ENCODE measurements at regions not wholly inside any gene's neighbourhood (a gene's known extent, or its start where the extent isn't known, plus 50 kb on each side); places are given as distances from the start of the nearest gene placed in this dataset.
"Not testable (repeated sequence)": the region's sequence is repeated elsewhere in the genome, so short reads cannot be mapped to it uniquely, and the experiment has no call there.

DNA sequence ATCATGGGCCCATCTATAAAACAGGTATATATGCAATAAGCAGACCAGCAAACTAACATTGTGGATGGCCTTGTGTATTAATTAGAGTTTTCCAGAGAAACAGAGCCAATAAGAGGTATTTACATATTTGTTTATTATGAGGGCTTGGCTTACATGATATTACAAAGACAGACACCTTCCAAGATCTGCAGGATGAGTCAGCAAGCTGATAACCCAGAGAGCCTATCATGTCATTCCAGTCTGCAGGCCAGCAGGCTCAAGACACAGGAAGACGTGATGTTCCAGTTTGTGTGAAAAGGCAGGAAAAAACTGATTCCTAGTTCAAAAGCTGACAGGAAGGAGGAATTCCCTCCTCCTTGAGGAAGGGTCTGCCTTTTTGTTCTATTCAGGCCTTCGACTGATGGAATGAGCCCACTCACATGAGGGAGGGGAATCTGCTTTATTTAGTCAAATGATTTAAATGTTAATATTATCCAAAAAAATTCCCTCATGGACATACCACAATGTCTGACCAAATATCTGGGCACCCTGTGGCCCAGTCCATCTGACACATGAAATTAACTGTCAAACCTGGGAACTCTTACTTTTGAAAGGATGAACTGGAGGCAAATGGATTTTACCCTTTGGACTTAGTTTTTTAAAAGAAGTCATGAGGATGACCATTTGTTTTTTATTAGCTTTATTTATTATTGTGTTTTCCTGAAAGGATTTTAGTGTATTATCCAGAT, 161.2 kb upstream of the CHD1 start:
- no peak for DNase-seq

DNA sequence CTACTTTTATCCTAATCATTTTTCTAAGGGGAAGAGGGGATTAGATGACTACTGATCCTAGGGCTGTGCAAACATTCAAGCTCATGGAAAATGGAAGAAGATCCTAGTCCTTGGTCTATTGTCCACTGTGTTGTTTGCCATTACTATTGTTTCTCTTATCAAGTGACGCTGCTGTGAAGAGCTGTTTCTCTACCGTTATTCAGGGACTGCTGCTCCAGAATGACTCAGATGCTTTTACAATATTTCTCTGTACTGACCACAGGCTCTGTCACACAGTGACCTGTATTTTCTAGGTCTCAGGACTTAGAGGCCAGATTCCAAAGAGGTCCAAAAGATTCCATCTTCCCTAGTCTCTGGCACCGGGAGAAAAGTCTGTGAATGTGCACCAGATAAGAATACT, 159.5 kb upstream of the CHD1 start:
- DNase-seq = no peak

DNA sequence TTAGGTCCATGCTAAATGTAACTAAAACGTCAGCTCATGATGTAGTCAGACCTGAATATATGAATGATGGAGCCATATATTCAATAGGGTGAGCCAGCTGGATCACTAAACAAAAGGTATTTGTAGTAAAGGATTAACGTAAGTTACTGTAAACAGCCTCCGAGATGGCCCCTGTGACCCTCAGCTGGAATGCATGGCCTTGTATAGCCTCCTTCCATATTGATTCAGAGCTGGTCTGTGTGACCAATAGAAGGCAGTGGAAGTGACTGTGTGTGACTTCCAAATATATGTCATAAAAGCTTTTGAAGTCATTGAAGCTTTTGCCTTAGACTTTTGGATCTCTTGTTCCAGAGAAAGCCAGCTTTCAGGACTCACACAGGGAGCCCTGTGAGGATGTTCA, 154.4 kb upstream of the CHD1 start:
- DNase-seq = no peak

DNA sequence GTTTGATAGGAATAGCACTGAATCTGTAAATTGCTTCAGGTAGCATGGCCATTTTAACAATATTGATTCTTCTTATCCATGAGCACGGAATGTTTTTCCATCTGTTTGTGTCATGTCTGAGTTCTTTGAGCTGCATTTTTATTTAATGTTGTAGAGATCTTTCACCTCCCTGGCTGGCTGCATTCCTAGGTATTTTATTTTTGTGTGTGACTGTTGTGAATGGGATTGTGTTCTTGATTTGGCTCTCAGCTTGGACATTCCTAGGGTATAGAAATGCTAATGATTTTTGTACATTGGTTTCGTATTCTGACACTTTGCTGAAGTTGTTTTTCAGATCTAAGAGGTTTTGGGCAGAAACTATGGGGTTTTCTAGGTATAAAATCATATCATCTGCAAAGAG, 152.9 kb upstream of the CHD1 start:
- no peak for DNase-seq

DNA sequence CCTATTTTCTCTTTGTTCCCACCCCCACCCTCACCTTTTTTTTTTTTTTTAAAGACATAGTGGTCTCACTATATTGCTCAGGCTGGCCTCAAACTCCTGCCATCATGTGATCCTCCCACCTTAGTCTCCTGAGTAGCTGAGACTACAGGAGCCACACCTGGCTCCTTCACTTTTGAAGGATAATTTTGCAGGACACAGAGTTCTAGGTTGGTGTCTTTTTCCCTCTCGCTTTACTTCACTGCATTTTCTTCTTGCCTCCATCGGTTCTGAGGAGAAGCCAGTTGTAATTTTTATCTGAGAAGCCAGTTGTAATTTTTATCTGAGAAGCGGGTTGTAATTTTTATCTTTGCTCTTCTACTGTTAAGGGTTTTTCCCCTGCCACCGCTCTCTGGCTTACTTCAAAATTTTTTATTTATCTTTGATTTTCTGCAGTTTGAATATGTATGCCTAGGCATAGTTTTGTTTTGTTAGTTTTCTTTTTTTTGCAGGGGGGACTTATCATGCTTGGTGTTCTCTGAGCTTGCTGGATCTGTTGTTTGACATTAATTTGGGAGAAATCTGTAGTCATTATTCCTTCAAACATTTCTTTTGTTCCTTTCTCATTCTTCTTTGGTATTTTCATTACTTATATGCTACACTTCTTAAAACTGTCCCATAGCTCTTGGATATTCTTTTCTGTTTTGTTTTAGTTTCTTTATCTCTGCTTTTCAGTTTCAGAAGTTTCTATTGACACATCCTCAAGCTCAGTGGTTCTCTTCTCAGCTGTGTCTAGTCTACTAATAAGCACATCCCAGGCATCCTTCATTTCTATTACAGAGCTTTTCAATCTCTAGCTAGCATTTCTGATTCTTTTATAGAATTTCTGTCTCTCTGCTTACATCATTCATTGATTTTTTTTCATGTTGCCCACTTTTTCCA, 148.2 kb upstream of the CHD1 start:
- DNase-seq = no peak

DNA sequence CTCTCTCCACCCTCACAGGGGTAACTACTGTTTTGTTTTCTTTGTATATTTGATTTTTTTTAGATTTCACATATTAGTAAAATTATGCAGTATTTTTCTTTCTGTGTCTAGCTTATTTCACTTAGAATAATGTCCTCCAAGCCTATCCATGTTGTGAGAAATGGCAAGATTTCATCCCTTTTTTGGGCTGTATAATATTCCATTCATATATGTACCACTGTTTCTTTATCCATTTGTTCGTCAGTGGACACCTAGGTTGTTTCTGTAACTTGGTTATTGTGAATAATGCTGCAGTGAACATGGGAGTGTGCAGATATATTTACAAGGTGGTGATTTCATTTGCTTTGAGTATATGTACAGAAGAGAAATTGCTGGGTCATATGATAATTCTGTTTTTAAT, 144.0 kb upstream of the CHD1 start:
- DNase-seq = no peak

DNA sequence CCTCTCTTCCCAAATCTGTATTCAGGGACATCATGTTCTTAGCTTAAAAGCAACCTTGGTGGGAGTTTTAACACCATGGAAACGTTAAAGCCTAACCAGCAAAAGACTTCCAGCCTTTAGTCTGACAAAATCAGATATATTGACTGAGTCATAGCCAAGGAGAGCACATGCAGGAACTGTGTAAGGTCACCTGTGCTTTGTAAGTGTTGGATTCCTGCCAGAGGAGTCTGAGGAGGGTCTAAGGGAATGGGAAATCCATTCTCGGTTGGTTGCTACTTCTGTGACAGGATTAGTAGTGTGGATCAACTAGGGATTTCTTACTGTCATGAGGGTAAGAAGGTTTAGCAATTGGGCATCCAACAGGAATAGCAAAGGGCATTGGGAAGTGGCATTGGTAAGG, 142.0 kb upstream of the CHD1 start:
- DNase-seq = no peak

DNA sequence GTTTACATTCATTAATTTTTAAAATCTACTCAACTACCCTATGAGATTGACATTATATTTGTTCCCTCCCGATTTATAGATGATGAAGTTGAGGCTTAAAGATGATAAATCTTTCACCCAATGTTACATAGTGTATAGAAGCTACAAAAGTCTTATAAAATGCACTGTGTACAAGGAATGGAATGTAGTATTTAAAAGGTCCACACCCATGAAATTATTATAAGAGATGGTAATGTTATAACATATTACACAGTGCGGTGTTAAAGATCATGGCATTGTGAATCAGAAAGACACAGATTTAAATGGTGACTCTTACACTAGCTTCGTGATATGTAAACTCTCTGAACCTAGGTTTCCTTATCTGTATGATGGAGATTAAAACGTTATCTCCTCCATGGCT, 141.6 kb upstream of the CHD1 start:
- DNase-seq = no peak

DNA sequence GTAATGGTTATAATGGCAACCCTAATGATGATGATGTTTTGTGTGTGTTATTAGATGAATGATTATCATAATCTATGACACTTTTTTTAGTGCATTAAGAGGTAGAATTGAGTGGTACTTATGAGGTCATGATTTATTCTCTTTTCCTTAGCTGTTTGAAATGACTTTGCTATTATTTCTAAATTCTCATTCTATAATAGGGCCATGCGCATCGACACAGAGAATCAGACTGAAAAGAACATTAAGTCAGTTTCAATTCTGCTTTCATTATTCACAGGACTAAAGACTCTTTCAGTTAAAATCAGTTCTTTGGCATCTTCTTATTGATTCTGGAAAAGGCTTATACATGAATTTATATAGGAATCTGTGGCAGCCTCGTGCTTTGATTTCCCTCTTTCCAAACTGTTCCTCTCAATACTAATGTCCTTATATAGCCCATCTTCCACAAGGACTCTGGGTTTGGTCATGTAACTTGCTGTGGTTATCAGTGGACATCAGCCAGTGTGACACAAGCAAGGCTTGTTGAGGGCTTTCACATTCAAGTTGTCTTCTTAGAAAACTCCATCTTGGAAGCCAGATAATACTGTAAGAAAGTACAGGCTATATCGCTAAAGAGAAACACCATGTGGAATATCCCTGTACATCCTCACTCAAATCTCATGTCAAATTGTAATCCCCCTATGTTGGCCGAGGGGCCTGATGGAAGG, 140.3 kb upstream of the CHD1 start:
- no peak for DNase-seq

DNA sequence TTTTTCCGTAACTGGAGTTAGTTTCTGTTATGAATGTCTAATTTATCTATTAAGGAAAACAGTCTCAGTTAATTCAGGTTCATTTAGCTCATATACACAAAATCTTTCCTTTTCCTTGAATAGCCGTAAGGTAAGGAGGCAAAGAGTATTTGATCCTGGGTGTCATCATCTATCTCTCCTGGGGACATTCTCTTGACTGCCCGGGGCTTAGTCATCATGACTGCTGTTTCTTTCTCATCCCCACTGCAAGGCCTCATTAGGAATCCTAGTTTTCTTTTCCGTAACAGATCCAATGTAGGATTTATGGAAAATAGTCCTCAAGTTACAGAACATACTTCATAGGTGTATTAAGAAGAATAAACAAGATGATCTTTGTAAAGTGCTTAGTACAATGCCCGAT, 134.9 kb upstream of the CHD1 start:
- DNase-seq = no peak

DNA sequence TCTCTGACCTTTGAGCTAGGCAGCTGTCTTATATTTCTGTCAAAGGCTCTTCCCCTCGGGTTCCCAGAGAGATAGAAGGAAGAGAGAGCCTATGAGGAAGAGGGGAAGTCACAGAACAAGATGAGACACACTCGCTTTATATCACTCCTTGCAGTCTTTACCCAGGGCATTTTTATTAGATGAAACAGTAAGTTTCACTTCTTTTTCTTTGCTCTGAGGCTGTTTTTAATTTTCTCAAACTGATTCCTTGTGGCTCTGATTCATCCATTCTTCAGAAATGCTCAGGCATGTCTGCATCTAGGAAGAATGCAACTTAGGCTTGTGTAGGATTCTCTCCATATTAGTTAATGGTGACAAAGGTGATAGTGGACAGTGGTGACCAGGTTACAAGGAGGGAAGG, 132.9 kb upstream of the CHD1 start:
- no peak for DNase-seq

DNA sequence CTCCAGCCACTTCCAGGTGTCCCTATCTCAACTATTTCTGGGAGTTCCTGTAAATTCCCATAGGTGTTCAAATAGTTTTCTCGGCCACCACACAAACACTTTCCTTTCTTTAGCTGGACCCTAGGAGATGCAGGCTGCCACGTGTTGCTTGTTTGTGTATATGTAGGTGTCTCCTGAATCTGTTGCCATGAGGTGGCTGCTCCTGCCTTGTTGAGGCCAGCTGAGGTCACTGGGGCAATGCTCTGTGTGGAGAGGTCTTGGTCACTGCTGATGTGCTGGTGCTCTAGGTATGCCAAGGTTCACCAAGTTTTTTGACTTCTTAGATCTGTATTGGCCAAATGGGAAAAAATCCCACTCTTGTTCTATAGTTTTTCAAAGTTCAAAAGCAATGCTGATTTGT, 132.5 kb upstream of the CHD1 start:
- no peak for DNase-seq

DNA sequence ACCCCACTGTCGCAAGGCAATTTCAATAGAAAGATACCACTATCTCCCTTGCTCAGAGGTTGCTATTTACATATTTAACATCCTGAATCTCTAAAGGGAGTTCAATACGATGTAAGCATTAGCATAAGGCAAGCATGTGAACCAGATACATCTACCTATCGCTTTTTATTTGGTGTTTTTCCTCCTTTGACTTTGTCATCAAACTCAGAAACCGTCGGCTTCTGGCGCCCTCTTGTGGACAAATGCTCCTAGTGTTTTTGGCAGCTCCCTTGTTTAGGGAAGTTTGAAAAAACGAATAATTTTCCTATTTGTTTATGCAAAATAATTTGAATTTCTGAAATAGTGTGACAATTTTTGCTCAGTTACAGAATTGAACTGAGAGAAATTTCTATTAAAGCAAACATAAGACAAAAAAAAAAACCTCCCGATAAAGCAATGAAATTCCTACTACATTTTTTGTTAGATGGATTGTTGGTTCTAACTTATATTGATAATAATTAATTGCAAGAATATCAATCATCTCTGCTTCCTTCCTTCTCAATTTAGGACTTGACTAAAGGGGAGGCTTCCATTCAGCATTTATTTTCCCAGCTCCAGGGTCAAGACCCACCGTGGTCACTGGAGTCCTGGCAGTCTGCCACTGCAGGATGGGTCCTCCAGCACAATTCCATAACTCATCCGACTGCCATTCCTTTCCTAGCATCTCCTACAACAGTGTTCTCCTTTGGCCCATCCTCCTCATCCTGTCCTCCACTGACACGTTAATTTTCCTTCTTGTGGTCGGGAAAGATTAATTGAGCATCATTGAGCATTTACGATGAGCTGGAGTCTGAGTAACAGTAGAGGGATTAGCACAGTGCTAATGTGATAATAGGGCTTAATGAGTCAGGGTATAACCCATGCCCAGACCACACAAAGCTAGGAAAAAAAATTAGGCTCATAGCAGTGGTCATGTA, 131.8 kb upstream of the CHD1 start:
- peak; percentile 74 for DNase-seq

DNA sequence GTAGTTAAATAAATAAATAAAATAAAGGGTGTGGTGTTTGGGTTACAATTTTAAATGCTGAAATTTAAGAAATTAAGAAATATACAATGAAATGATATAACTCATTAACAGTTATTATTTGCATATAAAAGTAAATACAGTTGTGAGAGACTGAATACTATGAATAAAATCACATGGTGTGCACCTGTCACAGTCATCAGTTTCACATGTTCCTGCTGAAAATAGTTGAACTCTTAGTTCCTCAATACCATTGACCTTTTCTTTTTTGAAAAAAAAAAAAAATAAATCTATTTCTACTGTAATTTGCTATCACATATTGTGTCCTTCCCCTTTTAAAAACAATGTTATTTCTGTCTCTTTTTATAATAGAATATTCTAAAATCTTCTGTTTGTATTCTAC, 130.9 kb upstream of the CHD1 start:
- DNase-seq = no peak

DNA sequence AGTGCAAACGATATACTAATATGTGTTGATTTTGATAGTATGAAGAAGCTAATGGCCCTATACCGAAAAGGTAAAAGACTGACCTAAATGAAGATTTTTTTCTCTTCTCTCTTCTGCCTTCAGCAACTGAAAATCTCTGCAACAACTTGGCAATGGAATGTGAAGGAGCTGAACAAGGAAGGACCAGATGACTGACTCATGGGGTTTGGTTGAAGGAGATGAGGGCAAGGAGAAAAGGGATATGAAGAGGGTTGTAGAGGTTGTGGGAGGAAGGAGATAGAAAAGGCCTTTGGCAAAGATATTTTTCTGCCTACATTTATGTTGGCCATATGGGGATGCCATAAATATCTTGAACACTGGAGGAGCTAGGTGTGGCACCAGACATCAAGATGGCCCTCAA, 129.7 kb upstream of the CHD1 start:
- no peak for DNase-seq

DNA sequence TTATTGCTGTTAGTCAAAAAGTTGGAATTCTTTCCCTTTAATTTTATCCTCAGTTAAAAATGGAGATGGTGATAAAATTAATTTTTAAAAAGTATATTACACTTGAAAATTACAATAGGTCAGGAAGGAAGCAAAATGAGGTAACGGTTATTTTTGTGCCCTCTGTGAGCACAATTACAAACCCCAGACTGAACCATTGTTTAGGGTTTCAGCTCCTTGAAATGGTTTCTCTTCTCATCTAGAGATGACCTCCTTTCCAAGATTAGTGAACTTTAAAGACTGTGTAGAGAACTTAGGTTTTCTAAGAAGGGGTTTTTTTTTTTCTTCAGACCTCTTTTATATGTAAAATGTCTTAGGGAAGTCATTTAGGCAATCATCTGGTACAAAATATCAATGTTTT, 126.2 kb upstream of the CHD1 start:
- no peak for DNase-seq

DNA sequence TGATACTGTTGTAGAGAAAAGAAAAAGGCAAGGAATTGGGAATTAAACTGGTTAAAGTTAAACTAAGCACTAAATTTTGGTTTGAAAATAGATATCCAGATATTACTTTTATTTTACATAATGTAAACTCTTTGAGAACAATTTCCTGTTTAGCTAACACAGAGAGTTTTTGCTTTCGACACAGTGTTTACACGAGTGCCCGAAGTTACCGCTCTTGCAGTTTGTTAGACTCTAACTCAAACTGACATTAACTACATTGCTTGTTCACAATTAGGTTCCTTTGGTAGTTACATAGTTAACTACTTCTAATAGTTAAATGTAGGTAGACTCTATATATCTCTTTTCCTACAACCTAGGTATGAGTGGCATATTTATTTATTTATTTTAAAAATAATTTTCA, 117.1 kb upstream of the CHD1 start:
- DNase-seq = no peak

DNA sequence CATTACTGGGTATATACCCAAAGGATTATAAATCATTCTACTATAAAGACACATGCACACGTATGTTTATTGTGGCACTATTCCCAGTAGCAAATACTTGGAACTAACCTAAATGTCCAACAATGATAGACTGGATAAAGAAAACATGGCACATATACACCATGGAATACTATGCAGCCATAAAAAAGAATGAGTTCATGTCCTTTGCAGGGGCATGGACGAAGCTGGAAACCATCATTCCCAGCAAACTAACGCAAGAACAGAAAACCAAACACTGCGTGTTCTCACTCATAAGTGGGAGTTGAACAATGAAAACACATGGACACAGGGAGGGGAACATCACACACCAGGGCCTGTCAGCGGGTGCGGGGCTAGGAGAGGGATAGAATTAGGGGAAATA, 114.5 kb upstream of the CHD1 start:
- DNase-seq = not testable (repeated sequence)

DNA sequence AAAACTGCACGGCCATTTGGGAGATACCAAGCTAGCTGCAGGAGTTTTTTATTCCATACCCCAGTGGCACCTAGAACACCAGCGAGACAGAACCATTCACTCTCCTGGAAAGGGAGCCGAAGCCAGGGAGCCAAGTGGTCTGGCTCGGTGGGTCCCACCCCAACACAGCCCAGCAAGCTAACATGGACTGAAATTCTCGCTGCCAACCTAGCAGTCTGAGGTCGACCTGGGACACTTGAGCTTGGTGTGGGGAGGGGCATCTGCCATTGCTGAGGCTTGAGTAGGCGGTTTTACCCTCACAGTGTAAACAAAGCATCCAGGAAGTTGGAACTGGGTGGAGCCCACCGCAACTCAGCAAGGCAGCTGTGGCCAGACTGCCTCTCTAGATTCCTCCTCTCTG, 108.9 kb upstream of the CHD1 start:
- DNase-seq = no peak

DNA sequence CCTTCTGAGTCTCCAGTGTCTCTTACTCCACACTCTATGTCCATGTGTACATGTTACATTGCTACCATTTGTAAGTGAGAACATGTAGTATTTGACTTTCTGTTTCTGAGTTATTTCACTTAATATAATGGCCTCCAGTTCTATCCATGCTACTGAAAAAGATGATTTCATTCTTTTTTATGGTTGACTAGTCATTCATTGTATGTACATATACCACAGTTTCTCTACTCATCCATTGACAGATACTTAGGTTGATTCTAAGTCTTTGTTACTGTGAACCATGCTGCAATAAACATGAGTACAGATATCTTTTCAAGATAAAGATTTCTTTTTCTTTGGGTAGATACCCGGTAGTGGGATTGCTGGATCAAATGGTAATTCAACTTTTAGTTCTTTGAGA, 107.1 kb upstream of the CHD1 start:
- DNase-seq = no peak

DNA sequence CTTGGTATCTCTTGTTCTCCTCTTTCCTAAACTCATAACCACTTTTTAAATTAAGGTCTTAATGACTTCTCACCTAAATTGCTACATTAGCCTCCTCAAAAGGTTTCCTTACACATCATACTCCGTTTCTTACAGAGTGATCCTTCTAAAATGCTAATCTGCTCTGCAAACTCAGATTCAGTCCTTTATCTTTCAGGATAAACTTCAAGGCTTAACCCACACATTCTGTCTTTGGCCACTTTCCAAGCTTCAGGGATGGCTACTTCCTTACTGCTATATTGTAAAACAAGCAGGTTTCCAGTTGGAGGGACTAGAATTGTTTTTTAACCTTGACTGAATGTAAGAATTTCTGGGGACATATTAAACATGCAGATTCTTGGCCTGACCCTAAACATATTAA, 105.5 kb upstream of the CHD1 start:
- no peak for DNase-seq

DNA sequence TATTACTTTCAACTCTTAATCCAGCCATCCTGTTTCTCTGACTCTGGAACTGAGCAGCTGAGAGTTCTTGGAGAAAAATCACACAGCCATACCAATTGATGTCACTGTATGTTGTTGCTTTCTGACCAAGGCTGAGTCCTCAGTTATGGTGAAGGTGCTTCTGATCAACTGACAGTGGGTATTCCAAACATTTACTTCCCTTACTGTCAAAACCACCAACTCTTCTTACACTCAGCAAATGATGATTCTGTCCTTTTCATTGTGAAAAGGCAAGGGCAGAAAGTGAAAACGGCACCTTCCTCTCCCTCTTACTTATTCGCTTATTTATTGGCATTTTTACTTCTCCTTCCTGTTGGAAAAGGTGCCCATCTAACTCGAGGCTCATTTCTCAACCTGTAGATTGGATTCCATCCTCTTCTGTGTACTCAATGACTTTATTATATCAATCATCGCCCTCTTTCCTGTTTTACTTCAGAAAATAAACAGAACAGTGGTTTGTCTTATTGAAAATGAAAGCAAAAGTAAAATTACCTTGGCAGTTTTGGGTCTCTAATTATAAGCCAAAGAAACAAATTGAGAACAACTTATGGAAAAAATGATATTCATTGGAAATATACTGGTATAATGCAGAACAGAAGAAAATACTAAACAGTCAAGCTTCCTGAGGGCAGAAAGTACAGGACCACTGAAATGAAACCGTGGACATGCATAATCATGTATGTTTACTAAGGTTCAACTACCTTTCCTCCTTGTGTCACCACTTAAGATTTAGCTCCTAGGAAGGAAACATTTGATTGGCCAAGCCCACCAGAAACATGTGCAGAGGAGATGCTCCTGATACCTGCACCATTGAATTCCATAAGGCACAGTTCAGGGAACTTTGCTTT, 104.5 kb upstream of the CHD1 start:
- DNase-seq = no peak

Data from right forelimb (tissue), 1 donor.